HUES64 (cell line): ENCODE measurements at regions not wholly inside any gene's neighbourhood (a gene's known extent, or its start where the extent isn't known, plus 50 kb on each side); places are given as distances from the start of the nearest gene placed in this dataset.
A peak's percentile ranks its signal among the peaks of the same experiment; 100 is the strongest.

Source experiments
- H3K27ac ChIP-seq: 2 replicates; pipeline ENCODE4 v1.7.0; 2013; ENCODE audit warnings: low read depth, low read length, inconsistent platforms
- H3K27me3 ChIP-seq: 2 replicates; pipeline ENCODE4 v1.6.1; 2013; ENCODE audit warnings: mild to moderate bottlenecking, low read length; ENCODE audit not compliant: insufficient read depth
- H3K36me3 ChIP-seq: 2 replicates; pipeline ENCODE4 v1.6.1; 2013; ENCODE audit warnings: mild to moderate bottlenecking, low read length; ENCODE audit not compliant: insufficient read depth
- H3K4me1 ChIP-seq: 2 replicates; pipeline ENCODE4 v1.6.1; 2013; ENCODE audit warnings: mild to moderate bottlenecking, low read length, moderate library complexity; ENCODE audit not compliant: insufficient read depth
- H3K4me3 ChIP-seq: 2 replicates; pipeline ENCODE4 v1.5.1; 2013; ENCODE audit warnings: mild to moderate bottlenecking, low read length, moderate library complexity
- H3K9ac ChIP-seq: 2 replicates; pipeline ENCODE4 v1.6.1; 2013; ENCODE audit warnings: mild to moderate bottlenecking, low read depth, low read length
- H3K9me3 ChIP-seq: 2 replicates; pipeline ENCODE4 v1.6.1; 2013; ENCODE audit warnings: low read depth, low read length; ENCODE audit not compliant: insufficient read depth
- WGBS: fragments of 150-250, 120-280 bp; methylation state at CpG from one replicate; pipeline ENCODE4 v1.1.7; 2013; ENCODE audit warnings: missing lambda C conversion rate; 5-methylcytosine and 5-hydroxymethylcytosine counted together

DNA sequence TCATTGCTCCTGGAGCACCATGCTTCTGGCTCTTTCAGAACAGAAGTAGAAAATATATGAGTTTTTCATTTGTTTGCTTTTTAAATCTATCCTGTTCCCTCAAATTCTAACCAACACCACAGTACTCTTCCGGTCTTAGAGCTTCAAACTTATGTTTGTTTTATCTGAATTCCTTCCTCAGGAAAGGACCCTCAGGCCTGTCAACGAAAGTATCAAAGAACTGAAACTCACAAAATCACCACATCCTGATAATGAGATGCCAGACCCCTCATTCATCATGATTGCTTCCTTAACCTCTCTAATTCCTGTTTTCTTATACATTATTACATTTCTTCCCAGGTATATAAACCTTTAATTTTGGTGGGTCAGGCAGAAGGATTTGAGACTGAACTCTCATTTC, 135.2 kb downstream of the BMS1 start:
- Histone ChIP-seq H3K27me3 (no peaks in the 10 kb centered on the region), H3K9me3 (peaks cover 3% of the 10 kb centered on the region; the same call in 1 of the 2 replicates), H3K4me3 (no peak overlapping the region), H3K9ac (no peak overlapping the region), H3K27ac (no peak overlapping the region), H3K36me3 (no peaks in the 10 kb centered on the region), H3K4me1 (no peaks in the 10 kb centered on the region)
- 88% methylated on average over 2 of the region's 2 CpGs for WGBS

DNA sequence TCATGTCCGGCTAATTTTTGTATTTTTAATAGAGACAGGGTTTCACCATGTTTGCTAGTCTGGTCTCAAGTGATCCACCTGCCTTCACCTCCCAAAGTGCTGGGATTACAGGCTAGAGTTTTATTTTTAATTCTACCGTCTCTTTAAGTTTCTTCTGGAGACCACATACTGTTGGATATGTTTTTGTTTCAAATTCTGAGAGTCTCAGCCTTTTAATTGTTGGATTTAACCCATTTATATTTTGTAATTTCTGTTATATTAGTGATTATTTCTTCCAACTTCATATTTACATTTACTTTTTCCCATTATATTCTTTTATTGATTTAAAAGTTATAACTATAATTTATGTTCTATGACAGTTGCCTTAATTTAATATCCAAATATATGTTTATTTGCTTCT, 139.4 kb downstream of the BMS1 start:
- Histone ChIP-seq H3K4me3 (no peak overlapping the region), H3K9me3 (no peaks in the 10 kb centered on the region), H3K36me3 (no peaks in the 10 kb centered on the region), H3K27ac (no peak overlapping the region), H3K9ac (no peak overlapping the region), H3K27me3 (no peaks in the 10 kb centered on the region), H3K4me1 (peaks cover 14% of the 10 kb centered on the region; the same call in 1 of the 2 replicates)
- 100% methylated on average over 1 of the region's 2 CpGs for WGBS

DNA sequence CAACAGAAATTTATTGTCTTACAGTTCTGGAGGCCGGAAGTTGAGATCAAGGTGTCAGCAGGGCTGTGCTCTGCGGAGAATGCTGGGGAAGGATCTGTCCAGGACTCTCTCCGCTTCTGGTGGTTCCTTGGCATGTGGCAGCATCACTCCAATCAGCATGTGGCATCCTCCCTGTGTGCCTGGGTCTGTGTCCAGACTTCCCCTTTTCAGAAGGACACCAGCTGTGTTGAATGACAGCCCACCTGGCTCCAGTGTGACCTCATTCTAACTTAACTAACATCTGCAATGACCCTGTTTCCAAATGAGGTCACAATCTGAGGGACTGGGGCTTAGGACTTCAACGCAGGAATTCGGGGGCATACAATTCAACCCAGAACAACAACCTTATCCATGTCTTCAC, 141.9 kb downstream of the BMS1 start:
- Histone ChIP-seq H3K9me3 (no peaks in the 10 kb centered on the region), H3K27ac (no peak overlapping the region), H3K9ac (no peak overlapping the region), H3K4me1 (peaks cover 18% of the 10 kb centered on the region; the same call in 1 of the 2 replicates), H3K36me3 (no peaks in the 10 kb centered on the region), H3K27me3 (peaks cover 4% of the 10 kb centered on the region), H3K4me3 (no peak overlapping the region)
- WGBS = 92% methylated on average over 5 of the region's 5 CpGs

DNA sequence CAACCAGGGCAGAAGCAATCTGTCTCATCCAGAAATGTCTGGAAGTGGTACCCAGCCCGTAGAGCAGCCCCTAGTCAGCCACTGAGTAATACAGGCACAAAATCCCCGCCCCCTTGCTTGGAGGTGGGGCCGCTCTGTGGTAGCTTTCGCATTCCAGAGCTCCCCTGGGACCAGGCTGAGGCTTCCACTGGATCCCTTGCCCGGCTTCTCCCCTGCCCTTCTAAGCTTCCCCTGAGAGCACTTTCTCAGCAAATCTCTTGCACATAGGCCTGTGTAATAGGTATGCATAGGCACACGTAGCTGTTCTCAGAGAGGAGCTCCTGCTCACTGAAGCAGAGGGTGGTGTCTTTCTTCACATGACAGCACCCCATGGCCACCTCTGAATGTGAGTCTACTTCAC, 144.2 kb downstream of the BMS1 start:
- no peaks in the 10 kb centered on the region for H3K36me3 ChIP-seq
- peaks cover 18% of the 10 kb centered on the region; the same call in 1 of the 2 replicates for H3K4me1 ChIP-seq
- H3K27me3 ChIP-seq = peaks cover 10% of the 10 kb centered on the region
- WGBS = 24% methylated on average over 6 of the region's 6 CpGs
- no peak overlapping the region for H3K4me3 ChIP-seq
- no peak overlapping the region for H3K9ac ChIP-seq
- H3K27ac ChIP-seq = no peak overlapping the region
- no peaks in the 10 kb centered on the region for H3K9me3 ChIP-seq

DNA sequence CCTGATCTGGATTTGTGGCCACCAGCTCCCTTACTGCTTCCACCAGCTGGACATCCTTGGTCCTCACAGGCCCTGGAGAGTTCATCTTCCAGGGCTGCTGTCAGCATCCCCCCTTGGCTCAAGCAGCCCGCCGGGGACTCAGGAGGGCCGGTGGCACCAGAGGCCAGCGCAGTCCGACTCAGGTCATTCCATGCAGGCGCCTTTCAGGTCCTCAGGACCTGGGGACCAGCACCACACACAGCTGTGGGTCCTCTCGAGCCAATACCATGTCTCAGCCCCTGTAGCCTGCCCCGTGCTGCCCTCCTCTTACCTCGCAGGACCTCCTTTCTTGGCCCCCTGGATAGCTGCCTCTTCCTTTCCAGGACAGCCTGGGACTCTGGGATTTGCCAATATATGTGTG, 145.5 kb downstream of the BMS1 start:
- H3K27ac ChIP-seq = no peak overlapping the region
- H3K4me1 ChIP-seq = peaks cover 18% of the 10 kb centered on the region; the same call in 1 of the 2 replicates
- H3K4me3 ChIP-seq = no peak overlapping the region
- no peaks in the 10 kb centered on the region for H3K36me3 ChIP-seq
- 91% methylated on average over 9 of the region's 9 CpGs for WGBS
- H3K9ac ChIP-seq = no peak overlapping the region
- no peaks in the 10 kb centered on the region for H3K9me3 ChIP-seq
- peaks cover 21% of the 10 kb centered on the region for H3K27me3 ChIP-seq

DNA sequence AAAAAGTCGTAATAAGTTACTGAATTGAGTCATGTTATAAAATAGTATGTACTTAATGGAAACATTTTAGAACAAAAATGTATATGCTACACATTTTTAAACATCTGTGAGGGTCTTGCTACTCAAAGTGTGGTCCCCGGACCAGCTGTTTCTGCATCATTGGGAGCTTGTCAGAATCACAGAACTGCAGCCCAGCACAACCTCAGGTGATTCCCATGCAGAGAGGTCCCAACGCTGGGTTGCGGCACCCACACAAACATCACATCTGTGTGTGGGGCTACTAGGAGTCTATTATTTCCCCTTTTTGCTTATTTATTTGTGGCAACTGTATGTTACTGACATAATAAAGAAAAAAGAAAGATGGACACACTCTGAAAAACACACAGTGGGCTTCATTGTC, 146.6 kb downstream of the BMS1 start:
- Histone ChIP-seq H3K27ac (no peak overlapping the region), H3K4me3 (no peak overlapping the region), H3K36me3 (no peaks in the 10 kb centered on the region), H3K9me3 (no peaks in the 10 kb centered on the region), H3K27me3 (peaks cover 33% of the 10 kb centered on the region), H3K4me1 (peaks cover 18% of the 10 kb centered on the region; the same call in 1 of the 2 replicates), H3K9ac (no peak overlapping the region)
- 93% methylated on average over 4 of the region's 4 CpGs for WGBS

DNA sequence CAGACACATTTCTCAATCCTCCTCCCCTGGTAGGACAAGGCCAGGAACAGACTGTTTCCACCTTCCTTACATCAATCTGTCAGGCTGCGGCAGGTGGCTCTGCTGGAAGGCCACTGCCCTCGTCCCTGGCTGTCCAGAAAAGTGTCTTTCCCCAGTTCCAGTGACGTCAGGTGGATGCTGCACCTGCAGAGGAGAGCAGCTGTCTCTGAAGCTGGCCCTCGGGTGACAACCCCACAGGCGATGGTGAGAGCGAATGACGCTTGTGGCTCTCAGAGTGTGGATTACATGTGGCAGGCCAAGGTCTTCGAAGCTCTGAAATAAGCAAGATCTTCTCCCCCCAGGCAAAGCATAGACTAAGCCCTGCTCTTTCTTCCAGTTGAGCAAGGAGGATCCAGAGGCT, 146.9 kb upstream of the RET start:
- H3K27ac ChIP-seq = no peak overlapping the region
- H3K4me1 ChIP-seq = peaks cover 16% of the 10 kb centered on the region; the same call in 1 of the 2 replicates
- 94% methylated on average over 8 of the region's 8 CpGs for WGBS

DNA sequence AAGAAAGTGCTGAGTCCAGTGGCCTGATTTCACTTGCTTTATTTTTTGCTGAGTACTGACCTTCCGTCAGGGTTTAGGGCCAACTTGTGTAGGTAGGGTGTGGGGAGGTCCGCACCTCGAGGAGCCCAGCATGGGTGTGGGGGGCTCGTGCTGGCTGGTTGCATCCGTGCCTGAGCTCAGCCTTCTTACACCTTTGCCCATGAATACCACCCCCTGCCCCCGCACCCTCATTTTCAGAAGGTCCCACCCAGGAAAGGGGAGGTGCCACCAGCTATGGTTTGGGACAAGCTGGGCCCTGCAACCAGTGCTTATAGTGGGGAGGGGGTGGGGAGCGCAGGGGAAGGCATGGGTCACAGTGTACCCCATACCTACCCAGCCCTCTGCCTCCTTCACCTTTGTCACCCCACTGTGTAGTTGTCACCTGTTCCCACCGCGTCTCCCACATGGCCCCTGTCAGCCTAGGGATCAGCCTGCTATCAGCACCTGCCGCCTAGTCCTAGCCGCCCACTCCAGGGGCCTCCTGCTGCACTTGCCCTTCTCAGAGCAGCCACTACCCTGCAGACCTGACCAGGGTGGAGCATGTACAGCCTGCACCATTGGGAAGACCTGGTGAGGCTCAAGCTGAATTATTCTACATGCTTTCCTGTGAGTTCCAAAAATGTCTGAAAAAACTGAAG, 146.2 kb upstream of the RET start:
- Histone ChIP-seq H3K4me1 (peaks cover 12% of the 10 kb centered on the region; the same call in 1 of the 2 replicates), H3K27me3 (peaks cover 47% of the 10 kb centered on the region), H3K9ac (no peak overlapping the region), H3K36me3 (no peaks in the 10 kb centered on the region), H3K27ac (no peak overlapping the region), H3K9me3 (no peaks in the 10 kb centered on the region), H3K4me3 (no peak overlapping the region)
- 92% methylated on average over 10 of the region's 11 CpGs for whole genome bisulfite sequencing

More for the DNA sequence above, 146.9 kb upstream of the RET start:
- Histone ChIP-seq H3K4me3 (no peak overlapping the region), H3K27me3 (peaks cover 40% of the 10 kb centered on the region), H3K9me3 (no peaks in the 10 kb centered on the region), H3K36me3 (no peaks in the 10 kb centered on the region), H3K9ac (no peak overlapping the region)

DNA sequence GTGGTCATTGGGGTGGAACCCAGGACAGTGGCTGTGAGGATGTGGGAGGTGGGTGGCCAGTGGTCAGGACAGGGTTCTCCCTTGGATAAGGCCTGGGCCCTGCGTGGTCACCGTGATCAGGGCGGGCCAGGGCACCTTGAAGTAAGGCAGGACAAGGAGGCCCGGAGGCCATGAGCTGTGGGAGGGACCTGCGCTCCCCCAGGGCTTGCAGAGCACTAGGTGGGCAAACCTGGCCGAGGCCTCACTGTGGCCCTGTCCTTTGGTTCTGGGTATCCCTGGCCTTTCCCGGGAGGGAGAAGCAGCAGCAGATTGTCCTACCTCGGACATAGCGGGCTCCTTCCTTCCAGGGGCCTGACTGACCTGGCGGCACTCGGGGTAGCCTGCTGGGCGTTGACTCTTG, 144.8 kb upstream of the RET start:
- Histone ChIP-seq H3K4me1 (peaks cover 3% of the 10 kb centered on the region; the same call in 1 of the 2 replicates), H3K36me3 (no peaks in the 10 kb centered on the region), H3K9ac (no peak overlapping the region), H3K4me3 (no peak overlapping the region), H3K27me3 (peaks cover 48% of the 10 kb centered on the region), H3K9me3 (no peaks in the 10 kb centered on the region), H3K27ac (no peak overlapping the region)
- 90% methylated on average over 12 of the region's 12 CpGs for WGBS

DNA sequence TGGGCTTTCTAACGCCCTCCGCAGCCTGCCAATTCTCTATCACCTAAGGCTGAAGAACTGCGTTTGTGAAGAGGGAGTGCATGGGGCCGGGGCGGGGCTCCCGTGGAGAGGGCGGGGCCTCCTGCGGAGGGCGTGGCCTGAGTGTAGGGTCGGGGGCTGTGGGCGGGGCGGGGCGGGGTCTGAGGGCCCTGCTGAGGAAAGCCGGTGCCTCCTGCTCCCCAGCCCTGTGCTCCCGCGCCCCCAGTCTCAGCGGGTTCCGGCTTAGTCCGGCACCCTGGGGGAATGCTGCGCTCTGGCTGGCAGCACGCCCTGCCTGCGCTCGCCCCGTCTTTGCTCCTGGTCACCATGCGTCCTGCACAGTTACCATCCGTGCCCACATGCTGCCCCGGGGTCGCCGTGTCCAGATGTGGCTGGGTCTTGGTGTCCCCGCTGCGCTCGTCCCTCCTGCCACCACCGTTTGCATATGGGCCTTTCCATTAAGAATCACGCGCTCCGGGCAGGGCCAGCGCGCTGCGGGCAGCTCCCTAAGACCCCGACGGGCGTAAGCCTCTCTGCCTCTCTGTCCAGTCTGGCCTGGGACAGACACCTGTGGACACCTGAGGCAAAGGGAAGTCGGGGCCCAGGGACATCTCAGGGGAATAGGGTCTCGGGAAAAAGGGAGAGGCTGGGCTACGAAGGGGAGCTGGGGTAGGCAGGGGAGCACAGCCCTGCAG, 144.0 kb upstream of the RET start:
- H3K9ac ChIP-seq = peak overlapping the region; percentile 50; the same call in 1 of the 2 replicates
- peak overlapping the region; percentile 77 for H3K4me3 ChIP-seq
- no peaks in the 10 kb centered on the region for H3K9me3 ChIP-seq
- no peak overlapping the region for H3K27ac ChIP-seq
- no peaks in the 10 kb centered on the region for H3K36me3 ChIP-seq
- H3K4me1 ChIP-seq = no peaks in the 10 kb centered on the region
- WGBS = 1% methylated on average over 44 of the region's 45 CpGs
- peaks cover 45% of the 10 kb centered on the region for H3K27me3 ChIP-seq

DNA sequence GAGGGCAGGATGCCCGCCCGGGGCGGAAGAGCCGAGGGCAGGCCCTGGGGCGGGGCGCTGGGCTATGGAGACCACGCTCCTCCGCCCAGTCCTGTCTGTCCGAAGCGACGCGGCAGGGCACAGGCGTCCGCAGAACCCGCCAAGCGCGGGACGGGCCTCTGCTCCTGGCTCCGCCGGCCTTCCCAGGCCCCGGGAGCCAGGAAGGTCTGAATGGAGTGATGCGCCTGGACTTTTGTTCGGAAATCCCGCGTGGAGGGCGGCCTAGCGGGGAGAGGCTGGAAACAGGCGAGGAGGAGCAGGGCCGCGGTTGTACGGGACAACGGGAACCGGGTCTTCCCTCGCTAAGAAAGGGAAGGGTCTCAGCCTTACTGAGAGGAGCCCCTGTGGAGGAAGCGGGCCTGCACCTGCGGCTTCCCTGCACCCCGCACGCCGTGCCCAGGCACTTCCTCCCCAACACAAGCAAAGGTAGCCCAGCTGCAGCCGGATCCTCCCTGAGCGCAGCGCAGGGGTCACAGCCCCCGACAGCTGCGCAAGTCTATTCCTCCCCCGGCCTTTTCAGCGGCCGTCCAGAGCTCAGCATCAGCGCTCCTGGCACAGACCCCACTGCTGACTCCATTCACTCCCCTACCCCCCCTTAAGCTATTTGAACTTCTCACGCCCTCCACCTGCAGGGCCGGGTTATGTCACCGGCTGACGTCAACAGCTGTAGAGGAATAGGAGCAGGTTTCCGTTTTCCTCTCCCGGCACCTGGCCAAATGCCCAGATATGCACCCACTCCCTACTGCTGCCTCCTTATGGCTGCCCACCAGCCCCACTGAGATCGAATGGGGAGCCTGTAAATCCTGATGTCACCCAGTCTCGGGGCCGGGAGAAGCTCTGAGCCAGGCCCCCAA, 143.2 kb upstream of the RET start:
- Histone ChIP-seq H3K4me1 (no peaks in the 10 kb centered on the region), H3K9ac (no peak overlapping the region), H3K27me3 (peaks cover 45% of the 10 kb centered on the region), H3K27ac (no peak overlapping the region), H3K36me3 (no peaks in the 10 kb centered on the region), H3K4me3 (peak overlapping the region; percentile 77), H3K9me3 (no peaks in the 10 kb centered on the region)
- 8% methylated on average over 57 of the region's 57 CpGs for WGBS
